ENCODE measurements at regions not wholly inside any gene's neighbourhood (a gene's known extent, or its start where the extent isn't known, plus 50 kb on each side); places are given as distances from the start of the nearest gene placed in this dataset.

DNA sequence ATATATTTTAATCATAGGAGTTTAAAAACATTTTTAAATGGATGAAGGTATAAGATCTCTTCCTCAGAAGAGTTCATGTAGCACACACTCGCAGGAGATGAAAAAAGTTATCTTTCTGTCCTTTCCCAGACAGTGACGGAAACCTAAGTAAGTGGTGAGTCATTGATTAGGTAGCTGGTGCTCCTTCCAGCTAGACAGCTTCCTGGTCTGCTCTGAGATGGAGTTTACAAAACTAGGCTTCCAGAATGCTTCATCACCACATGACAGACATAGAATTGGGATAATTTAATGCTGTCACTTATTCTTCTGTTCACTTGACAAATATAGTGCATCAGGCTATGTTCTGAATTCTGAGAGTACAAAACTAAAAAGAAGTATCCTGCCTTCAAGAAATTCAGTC, 2393.0 kb upstream of the C9orf72 start:
- Histone ChIP-seq H3K27me3 (ENCODE audit: insufficient read depth, low read length) (no peaks in the 10 kb centered on the region), H3K27ac (ENCODE audit: low read depth, low read length, poor library complexity, severe bottlenecking) (no peak overlapping the region), H4K20me1 (ENCODE audit: insufficient read depth, low read length) (no peaks in the 10 kb centered on the region), H3K4me3 (ENCODE audit: low read depth, low read length, poor library complexity, severe bottlenecking) (no peak overlapping the region), H3K36me3 (ENCODE audit: insufficient read depth, low read length) (no peaks in the 10 kb centered on the region), H3K9ac (ENCODE audit: low read length) (no peak overlapping the region), H3K79me2 (ENCODE audit: insufficient read depth, low read length) (no peaks in the 10 kb centered on the region), H3F3A (ENCODE audit: insufficient read depth, low read length) (no peaks in the 10 kb centered on the region), H3K4me2 (ENCODE audit: low read length) (no peak overlapping the region), H3K9me2 (ENCODE audit: low read depth, low read length) (no peaks in the 10 kb centered on the region), H3K9me3 (ENCODE audit: low read length) (no peaks in the 10 kb centered on the region), H3K4me1 (ENCODE audit: insufficient read depth, low read length, severe bottlenecking) (no peaks in the 10 kb centered on the region), H2AFZ (ENCODE audit: low read length) (no peak overlapping the region)
- no peak for TF ChIP-seq EZH2 (IDR thresholded peaks at IDR 0.05; ENCODE audit: borderline replicate concordance, low read length)
- TF ChIP-seq CTCF (IDR thresholded peaks at IDR 0.05; ENCODE audit: low read length): no peak

DNA sequence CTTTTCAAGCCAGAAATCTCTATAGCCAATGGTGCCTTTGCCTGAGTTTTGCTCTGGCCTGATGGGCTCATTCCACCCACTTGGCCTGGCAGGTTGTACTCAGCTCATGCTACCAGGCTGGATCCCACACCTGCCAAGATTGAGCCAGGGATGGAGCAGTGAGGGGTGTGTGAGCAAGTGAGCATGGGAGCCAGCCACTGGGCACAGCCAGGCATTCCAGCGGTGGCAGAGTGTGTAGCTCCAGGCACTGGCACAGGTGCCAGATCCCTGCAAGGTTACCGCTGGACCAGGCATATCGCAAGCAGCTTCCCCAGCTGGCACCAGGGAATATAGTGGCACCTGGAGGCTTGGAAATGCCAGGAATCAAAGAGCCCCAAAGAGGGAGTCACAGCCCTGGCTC, 2395.6 kb upstream of the C9orf72 start:
- no peaks in the 10 kb centered on the region for H3K4me1 ChIP-seq (ENCODE audit: insufficient read depth, low read length, severe bottlenecking)
- H3K36me3 ChIP-seq (ENCODE audit: insufficient read depth, low read length): no peaks in the 10 kb centered on the region
- no peak overlapping the region for H3K4me3 ChIP-seq (ENCODE audit: low read depth, low read length, poor library complexity, severe bottlenecking)
- TF ChIP-seq EZH2 (IDR thresholded peaks at IDR 0.05; ENCODE audit: borderline replicate concordance, low read length): no peak
- no peak for TF ChIP-seq CTCF (IDR thresholded peaks at IDR 0.05; ENCODE audit: low read length)
- no peak overlapping the region for H3K4me2 ChIP-seq (ENCODE audit: low read length)
- no peaks in the 10 kb centered on the region for H3K27me3 ChIP-seq (ENCODE audit: insufficient read depth, low read length)
- H2AFZ ChIP-seq (ENCODE audit: low read length): no peak overlapping the region
- H3K79me2 ChIP-seq (ENCODE audit: insufficient read depth, low read length): no peaks in the 10 kb centered on the region
- H3K9ac ChIP-seq (ENCODE audit: low read length): no peak overlapping the region
- H3K27ac ChIP-seq (ENCODE audit: low read depth, low read length, poor library complexity, severe bottlenecking): no peak overlapping the region
- no peaks in the 10 kb centered on the region for H3F3A ChIP-seq (ENCODE audit: insufficient read depth, low read length)
- H3K9me2 ChIP-seq (ENCODE audit: low read depth, low read length): no peaks in the 10 kb centered on the region
- no peaks in the 10 kb centered on the region for H3K9me3 ChIP-seq (ENCODE audit: low read length)
- H4K20me1 ChIP-seq (ENCODE audit: insufficient read depth, low read length): no peaks in the 10 kb centered on the region

GRCh38 chr9:29969408-29969807, 2396.1 kb upstream of the C9orf72 start:
- Histone ChIP-seq H3K27me3 (ENCODE audit: insufficient read depth, low read length) (no peaks in the 10 kb centered on the region), H3K4me3 (ENCODE audit: low read depth, low read length, poor library complexity, severe bottlenecking) (no peak overlapping the region), H3K79me2 (ENCODE audit: insufficient read depth, low read length) (no peaks in the 10 kb centered on the region), H4K20me1 (ENCODE audit: insufficient read depth, low read length) (no peaks in the 10 kb centered on the region), H3F3A (ENCODE audit: insufficient read depth, low read length) (no peaks in the 10 kb centered on the region), H3K27ac (ENCODE audit: low read depth, low read length, poor library complexity, severe bottlenecking) (no peak overlapping the region), H2AFZ (ENCODE audit: low read length) (no peak overlapping the region), H3K4me1 (ENCODE audit: insufficient read depth, low read length, severe bottlenecking) (no peaks in the 10 kb centered on the region), H3K9me3 (ENCODE audit: low read length) (no peaks in the 10 kb centered on the region), H3K36me3 (ENCODE audit: insufficient read depth, low read length) (no peaks in the 10 kb centered on the region), H3K9me2 (ENCODE audit: low read depth, low read length) (no peaks in the 10 kb centered on the region), H3K4me2 (ENCODE audit: low read length) (no peak overlapping the region), H3K9ac (ENCODE audit: low read length) (no peak overlapping the region)
- TF ChIP-seq EZH2 (IDR thresholded peaks at IDR 0.05; ENCODE audit: borderline replicate concordance, low read length) (no peak), CTCF (IDR thresholded peaks at IDR 0.05; ENCODE audit: low read length) (no peak)
